ENCODE measurements at regions not wholly inside any gene's neighbourhood (a gene's known extent, or its start where the extent isn't known, plus 50 kb on each side); places are given as distances from the start of the nearest gene placed in this dataset.
A peak's percentile ranks its signal among the peaks of the same experiment; 100 is the strongest.
"Not testable (repeated sequence)": the region's sequence is repeated elsewhere in the genome, so short reads cannot be mapped to it uniquely, and the experiment has no call there.

- no peak for DNase-seq (ENCODE audit: low read depth)
These were observed 61.5 kb downstream of the PRDM13 start for GRCh38 chr6:99668036-99668705.

GRCh38 chr6:99689916-99690685 is 83.5 kb downstream of the PRDM13 start:
- no peak for DNase-seq (ENCODE audit: low read depth)

- not testable (repeated sequence) for DNase-seq (ENCODE audit: low read depth)
These were observed 95.7 kb downstream of the PRDM13 start for GRCh38 chr6:99702287-99702686.

GRCh38 chr6:99709062-99709461 is 102.4 kb downstream of the PRDM13 start:
- DNase-seq (ENCODE audit: low read depth), result no peak

GRCh38 chr6:99711302-99711701 is 104.7 kb downstream of the PRDM13 start:
- no peak for DNase-seq (ENCODE audit: low read depth)

GRCh38 chr6:99711925-99712324 is 105.3 kb downstream of the PRDM13 start:
- no peak for DNase-seq (ENCODE audit: low read depth)

- DNase-seq (ENCODE audit: low read depth), result no peak
These were observed 105.9 kb downstream of the PRDM13 start for GRCh38 chr6:99712519-99712918.

- not testable (repeated sequence) for DNase-seq (ENCODE audit: low read depth)
These were observed 115.4 kb downstream of the PRDM13 start for GRCh38 chr6:99722043-99722442.

GRCh38 chr6:99730237-99730636 is 123.6 kb downstream of the PRDM13 start:
- not testable (repeated sequence) for DNase-seq (ENCODE audit: low read depth)

- DNase-seq (ENCODE audit: low read depth), result no peak
These were observed 129.7 kb downstream of the PRDM13 start for GRCh38 chr6:99736302-99736701.

GRCh38 chr6:99739526-99739925 is 132.9 kb downstream of the PRDM13 start:
- DNase-seq (ENCODE audit: low read depth), result no peak

GRCh38 chr6:99741092-99741491 is 134.5 kb downstream of the PRDM13 start:
- DNase-seq (ENCODE audit: low read depth), result no peak

GRCh38 chr6:99743647-99744046 is 137.0 kb downstream of the PRDM13 start:
- no peak for DNase-seq (ENCODE audit: low read depth)

GRCh38 chr6:99745651-99746050 is 139.0 kb downstream of the PRDM13 start:
- DNase-seq (ENCODE audit: low read depth), result peak; percentile 56

- DNase-seq (ENCODE audit: low read depth), result peak; percentile 82
These were observed 139.7 kb downstream of the PRDM13 start for GRCh38 chr6:99746261-99746895.

- no peak for DNase-seq (ENCODE audit: low read depth)
These were observed 155.1 kb downstream of the PRDM13 start for GRCh38 chr6:99761711-99762110.

GRCh38 chr6:99768166-99768565 is 161.5 kb downstream of the PRDM13 start:
- no peak for DNase-seq (ENCODE audit: low read depth)

- DNase-seq (ENCODE audit: low read depth), result no peak
These were observed 173.3 kb downstream of the PRDM13 start for GRCh38 chr6:99779631-99780555.

GRCh38 chr6:99780556-99780885 is 173.9 kb downstream of the PRDM13 start:
- no peak for DNase-seq (ENCODE audit: low read depth)

GRCh38 chr6:99789767-99790166 is 183.1 kb downstream of the PRDM13 start:
- no peak for DNase-seq (ENCODE audit: low read depth)

GRCh38 chr6:99790679-99791078 is 184.0 kb downstream of the PRDM13 start:
- DNase-seq (ENCODE audit: low read depth), result no peak

- DNase-seq (ENCODE audit: low read depth), result no peak
These were observed 192.2 kb downstream of the MCHR2 start for GRCh38 chr6:99801805-99802204.
